Amygdala (tissue), 56 donors: ENCODE measurements at regions not wholly inside any gene's neighbourhood (a gene's known extent, or its start where the extent isn't known, plus 50 kb on each side); places are given as distances from the start of the nearest gene placed in this dataset.
"Not testable (repeated sequence)": the region's sequence is repeated elsewhere in the genome, so short reads cannot be mapped to it uniquely, and the experiment has no call there.

Experiments
- DNase-seq, 56 donors: peaks; one replicate each; lab custom pipeline; 2025; lab: John Stamatoyannopoulos, UW

DNA sequence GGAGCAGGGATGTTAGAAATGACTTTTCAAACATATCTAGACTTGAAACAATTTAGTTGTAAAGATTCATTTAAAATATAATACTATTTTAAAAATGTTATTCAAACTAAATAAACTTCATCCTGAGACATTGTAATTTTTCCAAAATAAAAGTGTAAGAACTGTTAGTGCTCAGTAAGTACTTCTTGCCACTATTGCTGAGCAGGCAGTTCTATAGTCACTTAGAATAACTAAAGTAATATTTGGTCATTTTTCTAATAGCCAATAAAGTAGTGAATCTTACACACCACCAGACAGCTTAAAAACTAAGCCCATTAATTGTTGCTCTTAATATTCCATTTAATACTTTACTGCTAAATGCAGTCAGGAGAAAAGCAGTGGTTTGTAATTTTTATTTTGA lies 1120.0 kb upstream of the CDH10 start:
- DNase-seq, result no peak

DNA sequence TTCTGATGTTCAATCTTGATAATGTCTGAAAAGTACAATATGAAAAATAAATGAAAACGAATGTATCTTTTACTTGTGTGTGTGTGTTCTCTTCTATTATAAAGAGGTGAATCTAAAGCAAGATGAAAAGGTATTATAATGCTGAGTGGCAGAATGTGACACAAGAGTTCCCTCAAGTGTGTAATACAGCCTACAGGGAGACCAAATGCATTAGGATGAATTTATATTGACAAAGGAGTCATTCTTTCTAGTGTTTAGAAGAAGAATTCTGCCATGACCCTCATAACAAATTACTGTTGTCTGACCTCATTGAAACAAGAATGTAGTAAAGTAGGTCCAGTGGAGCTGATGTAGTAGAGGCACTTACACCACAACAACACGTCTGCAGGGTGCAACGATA lies 1119.0 kb upstream of the CDH10 start:
- DNase-seq, result no peak

- DNase-seq, result no peak
Measured at GRCh38 chr5:25754895-25755294, 1110.1 kb upstream of the CDH10 start.

GRCh38 chr5:25744908-25745307 lies 1100.1 kb upstream of the CDH10 start:
- no peak for DNase-seq

GRCh38 chr5:25716680-25717079 lies 1071.9 kb upstream of the CDH10 start:
- no peak for DNase-seq

- no peak for DNase-seq
Measured at GRCh38 chr5:25713259-25713658, 1068.5 kb upstream of the CDH10 start.

GRCh38 chr5:25707093-25707492 lies 1062.3 kb upstream of the CDH10 start:
- no peak for DNase-seq

GRCh38 chr5:25701936-25702335 lies 1057.2 kb upstream of the CDH10 start:
- no peak for DNase-seq

- DNase-seq, result peak in 9 of 56 donors; percentile 1 to 26 (median 6)
Measured at GRCh38 chr5:25694801-25695200, 1050.0 kb upstream of the CDH10 start.

GRCh38 chr5:25688156-25688555 lies 1043.4 kb upstream of the CDH10 start:
- DNase-seq, result no peak

GRCh38 chr5:25669645-25670401 lies 1025.0 kb upstream of the CDH10 start:
- DNase-seq, result no peak

GRCh38 chr5:25662610-25663009 lies 1017.8 kb upstream of the CDH10 start:
- no peak for DNase-seq

- DNase-seq, result not testable (repeated sequence)
Measured at GRCh38 chr5:25650316-25650715, 1005.5 kb upstream of the CDH10 start.

GRCh38 chr5:25649628-25650265 lies 1005.0 kb upstream of the CDH10 start:
- DNase-seq, result no peak

DNA sequence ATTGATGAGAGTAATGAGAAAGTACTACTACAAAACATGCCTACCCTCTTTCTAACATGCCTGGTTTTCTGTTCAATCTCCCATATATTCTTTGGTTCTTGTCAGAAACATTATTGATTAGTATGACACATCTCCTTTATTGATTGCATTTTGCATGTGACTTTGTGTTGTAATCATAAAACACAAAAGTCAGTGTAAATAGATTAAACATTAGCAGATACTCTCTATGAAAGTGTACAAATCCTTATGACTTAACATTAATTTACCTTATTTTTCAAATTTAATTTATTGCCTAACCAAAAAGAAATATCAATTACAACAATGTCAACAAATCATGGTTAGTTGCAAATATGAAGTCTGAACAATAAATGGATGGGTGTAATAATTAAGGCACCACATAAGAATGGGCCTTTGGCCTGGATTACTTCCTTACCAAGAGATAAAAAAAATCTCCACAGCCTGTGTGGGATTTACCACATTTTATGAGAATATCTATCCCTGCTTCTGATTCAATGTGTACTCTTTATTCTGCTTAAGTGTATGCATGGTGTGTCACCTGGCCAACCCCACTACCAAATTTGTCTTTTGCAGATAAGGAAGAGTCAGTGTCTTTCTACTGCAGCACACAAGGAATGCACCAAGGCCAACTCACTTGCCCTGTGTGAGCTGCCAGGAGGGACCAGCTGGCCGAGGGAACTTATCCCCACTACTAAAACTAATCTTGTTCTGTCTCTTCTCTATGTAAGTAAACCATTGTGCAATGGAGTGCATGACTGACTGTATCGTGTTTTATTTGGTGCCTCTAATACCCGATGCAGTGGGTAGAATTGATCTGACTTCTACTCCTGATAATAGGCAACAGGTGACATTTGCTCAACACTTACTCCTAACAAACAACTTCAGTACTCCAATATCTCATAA lies 1001.9 kb upstream of the CDH10 start:
- DNase-seq, result no peak

DNA sequence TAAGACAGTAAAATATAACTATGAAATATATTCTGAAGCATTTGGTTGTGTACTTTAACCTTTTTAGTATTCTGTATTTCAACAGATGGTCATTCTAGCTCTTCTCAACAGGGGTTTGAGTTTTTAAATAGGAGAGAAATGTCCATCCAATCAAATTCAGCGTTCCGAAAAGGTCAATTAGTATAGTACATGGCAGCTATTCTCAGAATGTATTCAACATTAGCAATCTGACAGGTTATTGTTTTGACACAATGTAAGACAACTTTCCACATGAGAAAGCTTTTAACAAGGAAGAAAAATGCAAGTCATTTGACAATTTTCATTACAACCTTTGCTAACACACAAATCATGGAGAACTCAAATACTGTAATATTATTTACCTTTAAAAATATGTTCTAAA lies 996.3 kb upstream of the CDH10 start:
- DNase-seq, result no peak

GRCh38 chr5:25619273-25619672 lies 974.5 kb upstream of the CDH10 start:
- DNase-seq, result no peak

GRCh38 chr5:25618821-25619220 lies 974.0 kb upstream of the CDH10 start:
- no peak for DNase-seq

GRCh38 chr5:25614466-25614865 lies 969.7 kb upstream of the CDH10 start:
- no peak for DNase-seq

DNA sequence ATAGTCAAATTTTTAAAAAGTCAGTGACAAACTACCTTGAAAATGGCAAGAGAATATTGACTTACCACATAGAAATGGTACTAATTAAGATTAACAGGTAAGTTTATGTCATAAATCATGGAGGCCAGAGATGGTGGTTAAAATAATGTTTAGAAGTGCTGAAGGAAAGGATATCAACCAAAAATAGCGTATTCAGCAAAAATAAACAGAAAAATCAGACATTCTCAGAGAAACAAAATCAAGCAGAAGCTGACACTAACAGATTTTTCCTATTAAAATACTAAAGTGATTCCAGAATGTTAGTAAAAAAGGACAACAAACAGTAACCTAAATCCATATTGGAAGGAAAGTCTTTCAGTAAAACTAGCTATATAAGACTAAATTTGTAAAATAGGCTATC lies 959.9 kb upstream of the CDH10 start:
- DNase-seq, result no peak

GRCh38 chr5:25579111-25579510 lies 934.3 kb upstream of the CDH10 start:
- peak in 1 of 56 donors; percentile 13 for DNase-seq
